HG03280 (cell line): ENCODE measurements at regions not wholly inside any gene's neighbourhood (a gene's known extent, or its start where the extent isn't known, plus 50 kb on each side); places are given as distances from the start of the nearest gene placed in this dataset.
A peak's percentile ranks its signal among the peaks of the same experiment; 100 is the strongest.

Experiments
- ATAC-seq: cut with Tn5 transposase; IDR thresholded peaks from one replicate; pipeline ENCODE4 v1.9.1; 2021; ENCODE audit warnings: mild to moderate bottlenecking, moderate library complexity; ENCODE audit not compliant: unreplicated experiment

DNA sequence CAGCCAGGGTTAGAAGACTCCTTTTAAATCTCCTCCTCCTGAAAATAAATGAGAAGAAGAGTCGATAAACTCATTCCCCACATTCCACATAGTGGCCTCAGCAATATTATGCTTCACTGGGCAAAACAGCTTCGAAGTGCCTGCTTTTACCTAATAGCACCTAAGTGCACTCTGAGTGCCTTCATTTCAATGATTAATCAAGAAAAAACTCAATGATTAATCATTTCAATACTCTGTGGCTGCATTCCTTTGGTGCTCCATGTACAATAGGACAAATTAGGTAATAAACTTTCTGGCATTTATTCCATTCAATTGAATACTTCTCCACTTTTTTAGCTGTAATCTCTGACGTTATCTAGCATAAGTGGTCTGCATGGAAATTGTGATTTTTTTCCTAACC, 174.6 kb downstream of the CCDC71L start:
- no peak for ATAC-seq

DNA sequence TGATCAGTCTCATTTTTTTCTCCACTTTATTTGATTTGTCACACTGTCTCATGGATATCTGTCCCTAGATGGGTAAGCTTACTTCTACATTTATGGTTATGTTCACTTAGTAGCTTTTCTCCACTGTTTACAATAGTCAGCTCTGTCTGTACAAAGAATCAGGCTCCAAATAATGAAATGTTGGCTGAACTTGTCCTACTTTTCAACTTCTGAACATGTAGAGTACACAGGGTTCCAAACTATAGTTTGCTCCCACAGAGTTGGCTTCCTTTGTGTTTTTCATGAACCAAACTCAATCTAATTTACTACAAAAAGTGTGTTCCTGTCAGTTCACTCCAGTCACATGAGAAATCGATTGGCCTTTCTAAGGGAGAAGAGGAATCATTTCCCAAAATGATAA, 175.0 kb downstream of the CCDC71L start:
- ATAC-seq = no peak

DNA sequence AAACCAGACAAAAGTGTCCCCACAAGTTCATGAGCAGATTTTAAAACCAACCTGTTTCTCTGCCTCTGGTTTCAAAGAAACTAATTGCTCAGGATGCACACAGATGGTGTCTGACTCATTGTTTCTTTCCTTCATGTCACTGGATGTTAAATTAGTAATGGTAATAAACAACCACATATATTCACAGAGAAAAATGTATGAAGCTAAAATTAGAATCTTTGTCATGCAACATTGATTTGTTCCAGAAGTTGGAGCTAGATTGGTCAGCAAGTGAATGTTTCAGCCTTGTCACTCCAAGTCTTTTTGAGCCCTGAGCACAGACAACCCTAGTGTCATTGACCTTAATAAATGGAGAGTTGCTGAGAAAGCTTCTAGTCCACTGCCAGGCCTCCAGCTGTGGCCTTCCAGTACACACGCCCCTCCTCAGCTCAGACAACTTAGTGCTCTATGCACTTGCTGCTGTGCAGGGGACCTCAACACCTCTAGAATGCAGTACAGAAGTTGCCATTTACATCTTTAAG, 175.9 kb downstream of the CCDC71L start:
- ATAC-seq = no peak

DNA sequence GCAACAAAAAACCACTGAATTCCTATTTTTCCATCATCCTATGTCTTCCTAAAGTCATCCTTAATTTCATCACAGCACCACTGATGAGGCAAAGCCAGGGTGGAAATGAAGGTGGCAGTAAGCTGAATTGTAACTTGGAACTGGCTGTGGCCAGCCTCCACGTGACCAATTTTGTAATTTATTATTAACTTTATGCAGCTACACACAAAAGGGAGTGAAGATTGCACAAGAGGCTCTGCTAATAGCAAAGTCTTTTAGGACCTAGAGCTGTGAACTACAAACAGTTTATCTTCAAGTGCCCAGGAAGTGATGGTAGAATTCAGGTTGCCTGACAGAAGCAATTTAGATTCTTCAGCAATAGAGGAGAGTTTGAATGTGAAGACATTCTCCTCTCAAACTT, 176.4 kb downstream of the CCDC71L start:
- ATAC-seq = no peak

DNA sequence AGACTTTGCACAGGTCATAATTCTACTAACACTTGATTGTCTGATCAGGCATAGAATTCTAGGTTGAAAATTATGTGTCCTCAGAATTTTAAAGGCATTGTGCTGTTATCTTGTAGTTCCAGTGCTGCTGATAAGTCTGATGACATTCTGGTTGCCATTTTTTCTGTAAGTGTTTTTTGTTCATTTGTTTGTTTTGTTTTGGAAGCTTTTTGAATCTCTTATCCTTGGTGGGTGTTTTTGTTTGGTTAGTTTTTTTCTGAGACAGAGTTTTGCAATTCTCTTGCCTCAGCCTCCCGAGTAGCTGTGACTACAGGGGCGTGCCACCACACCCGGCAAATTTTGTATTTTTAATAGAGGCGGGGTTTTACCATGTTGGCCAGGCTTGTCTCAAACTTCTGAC, 178.9 kb downstream of the CCDC71L start:
- no peak for ATAC-seq

DNA sequence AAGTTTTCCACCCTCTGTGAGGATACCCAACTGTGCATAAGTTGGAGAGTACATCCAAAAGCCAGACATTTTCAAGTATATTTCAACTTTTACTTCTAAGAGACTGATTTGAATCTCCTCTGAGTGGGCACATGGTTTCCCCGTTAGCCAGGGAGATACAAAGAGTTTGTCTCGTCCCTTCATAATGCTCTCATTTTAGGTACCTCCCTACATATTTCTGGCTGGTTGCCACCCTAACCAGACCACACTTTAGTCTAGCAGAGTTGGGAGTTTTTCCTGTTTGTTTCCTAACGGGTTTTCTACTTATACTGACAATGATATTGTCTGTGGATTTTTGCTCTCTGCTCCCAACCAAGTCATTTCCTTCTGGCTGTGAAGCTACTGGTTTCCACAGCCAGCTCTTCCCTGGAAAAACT, 180.3 kb downstream of the CCDC71L start:
- ATAC-seq = no peak

DNA sequence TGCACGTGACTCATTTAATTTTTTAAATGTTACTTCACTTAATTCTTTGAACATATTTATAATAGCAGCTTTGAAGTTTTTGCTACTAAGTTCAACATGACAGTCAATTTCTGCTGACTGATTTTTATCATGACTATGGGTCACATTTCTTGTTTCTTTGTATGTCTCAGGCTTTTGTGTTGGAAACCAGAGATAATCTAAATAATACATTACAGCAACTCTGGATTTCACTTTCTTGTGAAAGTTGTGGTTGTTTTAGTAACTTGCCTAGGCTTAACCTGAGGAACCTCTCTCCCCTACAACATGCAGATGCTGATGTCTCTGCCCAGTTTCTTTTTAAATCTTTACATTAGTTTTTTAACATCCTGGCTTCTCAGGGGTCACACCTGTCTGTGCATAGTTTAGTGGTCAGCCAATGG, 180.8 kb downstream of the CCDC71L start:
- ATAC-seq = peak; percentile 79

DNA sequence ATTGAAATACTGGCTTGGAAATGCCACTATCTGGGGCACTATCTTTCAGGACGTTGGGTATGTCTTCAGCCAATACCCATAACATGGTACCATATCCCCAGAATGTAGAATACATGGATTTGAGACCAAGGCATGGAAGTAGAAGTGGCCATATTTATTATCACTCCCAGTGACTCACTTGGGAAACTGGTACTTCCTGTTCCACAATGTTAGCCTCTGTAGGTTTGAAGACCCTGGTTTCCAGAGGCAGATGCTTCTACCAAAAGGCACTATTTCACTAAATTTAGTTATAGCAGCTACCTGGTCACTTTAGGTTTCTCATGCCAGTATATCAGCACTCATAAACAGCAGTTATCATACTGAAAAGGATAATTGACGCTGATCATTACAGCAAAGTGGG, 184.2 kb downstream of the CCDC71L start:
- no peak for ATAC-seq

DNA sequence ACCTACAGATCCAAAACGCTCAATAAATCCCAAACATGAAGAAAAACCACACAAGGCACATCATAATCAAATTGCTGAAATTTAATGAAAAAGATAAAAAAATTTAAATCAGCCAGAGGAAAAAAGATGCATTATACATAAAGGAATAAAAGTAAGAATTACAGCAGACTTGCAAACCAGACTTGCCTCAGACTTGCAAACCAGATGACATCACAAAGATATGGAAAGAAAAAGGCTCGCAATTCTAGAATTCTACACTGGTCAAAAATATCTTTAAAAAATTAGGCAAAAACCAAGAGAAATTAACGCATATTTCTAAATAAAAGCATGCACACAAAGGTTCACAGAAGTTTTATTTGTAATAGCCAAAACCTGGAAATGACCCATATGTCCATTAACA, 188.0 kb upstream of the NAMPT start:
- no peak for ATAC-seq

DNA sequence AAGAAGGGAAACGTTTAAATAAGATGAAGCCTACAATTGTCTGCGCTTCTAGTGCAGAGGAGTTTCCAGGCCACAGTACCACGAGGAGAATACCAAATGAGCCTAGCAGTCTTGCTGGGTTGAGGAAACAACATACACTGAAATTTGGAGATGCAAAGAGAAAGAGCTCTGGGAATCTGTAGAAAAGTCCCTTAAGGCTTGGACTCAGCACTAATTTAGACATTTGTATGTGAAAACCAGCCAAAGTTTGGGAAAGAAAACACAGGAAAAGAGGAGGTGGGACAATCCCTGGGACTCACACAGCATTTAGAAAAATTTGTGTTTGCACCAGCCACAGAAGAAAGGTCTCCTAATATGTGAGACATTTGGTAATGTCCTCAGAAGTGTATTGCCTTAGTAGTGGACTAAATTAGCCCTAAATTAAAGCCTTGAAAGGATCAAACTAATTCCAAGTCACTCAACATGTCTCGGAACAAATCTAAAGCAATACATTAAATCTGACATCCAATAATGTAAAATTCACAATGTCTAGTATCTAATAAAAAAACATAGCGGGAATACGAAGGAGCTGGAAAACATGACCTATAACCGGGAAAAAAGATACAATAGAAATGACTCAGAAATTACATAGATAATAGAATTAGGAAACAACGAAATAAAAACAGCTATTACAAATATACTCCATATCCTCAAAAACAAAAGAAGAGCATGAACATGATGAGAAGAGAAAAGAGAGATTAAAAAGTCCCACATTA, 187.1 kb upstream of the NAMPT start:
- no peak for ATAC-seq

DNA sequence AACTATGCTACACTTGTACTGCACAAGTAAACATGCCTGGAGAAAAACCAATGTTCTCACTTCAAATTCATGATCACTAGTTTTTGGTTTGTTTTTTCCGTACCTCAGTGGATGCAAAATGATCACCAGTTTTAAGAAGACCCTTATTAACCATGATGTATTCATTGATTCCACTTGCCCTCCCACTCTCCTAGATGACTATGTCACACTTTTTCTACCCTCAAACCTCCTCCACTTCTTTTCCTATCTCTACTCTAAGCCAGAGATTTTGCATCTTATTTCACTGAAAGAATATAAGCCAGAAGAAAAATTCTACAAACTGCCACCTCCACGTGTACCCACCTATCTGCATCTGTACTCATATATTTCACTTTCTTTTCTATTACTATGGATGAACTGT, 186.2 kb upstream of the NAMPT start:
- no peak for ATAC-seq

DNA sequence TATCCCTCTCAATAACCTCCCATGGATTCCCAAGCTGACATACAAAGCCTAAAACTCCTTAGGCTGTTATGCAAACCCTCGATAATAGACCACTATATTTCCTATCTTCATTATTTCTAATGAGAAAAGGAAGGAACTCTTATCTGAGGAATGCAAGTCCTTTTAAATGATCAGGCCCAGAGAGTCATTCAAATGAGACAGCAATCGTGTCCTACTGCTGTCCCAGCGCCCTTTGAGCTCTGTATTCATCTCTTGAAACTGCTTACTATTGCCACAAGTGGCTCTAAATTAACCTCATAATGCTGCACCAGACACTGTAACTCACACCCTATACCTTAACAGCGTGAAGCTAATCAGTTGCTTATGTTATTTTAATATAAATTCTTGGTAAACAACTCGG, 182.1 kb upstream of the NAMPT start:
- no peak for ATAC-seq

DNA sequence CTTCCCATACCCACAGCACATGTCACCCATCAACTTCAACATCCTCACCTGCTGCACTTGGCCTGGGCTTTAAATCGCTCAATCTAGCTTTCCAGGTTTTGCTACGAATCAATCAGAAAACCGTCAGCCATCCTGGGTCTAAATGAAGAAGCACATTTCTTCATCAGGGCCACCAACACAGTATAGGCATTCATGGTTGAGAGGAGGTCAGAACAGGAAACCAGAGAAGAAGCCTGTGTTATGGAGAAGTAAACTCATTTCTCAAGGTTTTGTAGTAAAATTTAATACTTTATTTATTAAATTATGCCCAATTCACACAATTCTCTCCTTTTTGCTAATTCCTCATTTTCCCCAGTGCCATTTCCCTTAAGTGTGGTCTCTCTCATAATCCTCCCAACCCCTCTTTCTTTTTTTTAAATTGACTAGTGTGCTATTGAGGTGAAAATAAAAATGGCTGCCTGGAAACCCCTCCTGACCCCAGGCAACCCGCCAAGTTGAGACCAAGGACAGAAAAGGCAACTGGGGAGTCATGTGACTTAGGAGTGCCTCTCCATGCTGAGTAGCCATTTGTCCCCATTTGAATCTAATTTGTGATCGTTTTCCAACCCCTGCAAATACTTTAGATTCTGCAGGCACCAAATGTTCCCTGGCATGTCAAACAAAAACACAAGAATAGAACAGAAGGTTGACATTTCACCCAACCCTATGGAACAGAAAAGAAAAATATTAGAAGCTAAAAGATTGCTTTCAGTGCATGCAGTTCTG, 181.1 kb upstream of the NAMPT start:
- no peak for ATAC-seq

DNA sequence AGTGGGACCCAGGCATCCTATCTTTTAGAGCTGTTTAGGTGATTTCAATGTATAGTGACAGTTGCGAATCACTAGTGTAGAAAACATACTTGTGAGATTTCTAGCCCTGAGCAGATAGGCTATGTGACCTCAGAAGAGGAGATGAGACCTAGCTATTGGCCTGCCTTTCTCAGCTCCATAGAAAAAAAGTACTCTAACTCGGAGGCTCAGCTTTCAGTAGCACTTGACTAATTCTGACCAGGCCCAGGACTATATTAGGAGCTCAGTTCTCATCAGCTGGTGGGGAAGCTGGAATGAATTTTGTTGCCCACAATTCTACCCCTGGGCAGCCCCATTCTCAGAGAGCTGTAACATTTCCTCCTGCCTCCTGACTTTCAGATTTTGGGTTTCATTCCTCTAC, 179.9 kb upstream of the NAMPT start:
- no peak for ATAC-seq

DNA sequence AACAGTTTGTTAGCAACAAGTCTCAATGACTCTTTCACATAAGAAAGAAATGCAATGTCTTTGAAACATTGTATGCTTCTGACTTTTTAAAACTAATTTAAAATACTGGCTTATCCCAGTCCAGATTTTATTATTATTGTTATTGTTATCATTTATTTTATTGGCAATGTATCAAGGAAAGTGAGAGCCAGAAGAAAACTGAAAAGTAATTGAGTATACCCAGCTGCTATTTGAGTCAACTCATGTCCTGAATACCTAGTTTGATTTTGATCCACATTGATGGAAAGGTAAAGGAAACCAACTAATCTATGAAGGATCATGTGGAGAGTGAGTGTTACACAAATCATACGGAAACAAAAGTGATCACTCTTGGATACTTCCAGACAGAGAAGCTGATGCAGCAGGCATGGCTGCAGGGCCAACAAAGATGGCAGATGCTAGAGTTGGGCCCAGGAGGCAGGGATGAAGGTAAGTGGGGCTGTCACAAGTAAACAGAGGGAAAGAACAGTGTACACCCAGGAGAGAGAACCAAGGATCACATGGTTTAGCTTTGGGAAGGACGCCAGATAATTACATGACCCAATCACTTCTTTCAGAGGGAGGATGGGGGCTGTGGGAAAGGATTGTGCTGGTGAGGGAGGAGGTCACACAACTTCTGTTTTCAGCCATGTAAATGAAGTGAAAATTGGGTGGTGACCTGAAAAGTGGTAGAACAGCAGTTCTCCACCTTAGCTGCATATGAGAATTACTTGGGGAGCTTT, 179.2 kb upstream of the NAMPT start:
- ATAC-seq = no peak

DNA sequence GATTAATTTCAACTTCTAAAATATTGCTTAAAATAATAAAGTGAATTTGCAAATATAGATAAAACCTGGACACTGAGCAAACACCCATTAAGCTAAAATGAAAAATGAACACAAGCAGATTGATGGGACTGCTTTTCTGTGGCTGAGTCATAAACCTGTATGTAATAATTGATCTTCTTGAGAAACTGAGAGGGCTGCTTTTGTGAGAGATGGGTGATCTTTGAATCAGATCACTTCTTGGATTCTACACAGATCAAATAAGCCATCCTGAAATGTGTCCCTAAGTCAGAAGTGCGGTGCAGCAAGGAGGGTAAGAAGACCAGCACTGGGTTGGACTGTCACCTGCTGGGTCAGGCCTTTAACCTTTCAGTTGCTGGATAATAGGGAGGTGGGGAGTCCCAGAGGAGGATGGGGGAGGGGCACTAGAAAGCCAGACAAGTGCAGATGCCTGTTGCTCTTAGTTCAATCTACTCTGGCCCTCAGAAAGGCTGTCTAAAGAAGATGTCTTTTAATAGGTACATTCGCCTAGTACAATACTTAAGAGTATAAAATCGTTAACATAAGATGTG, 178.2 kb upstream of the NAMPT start:
- ATAC-seq = no peak

DNA sequence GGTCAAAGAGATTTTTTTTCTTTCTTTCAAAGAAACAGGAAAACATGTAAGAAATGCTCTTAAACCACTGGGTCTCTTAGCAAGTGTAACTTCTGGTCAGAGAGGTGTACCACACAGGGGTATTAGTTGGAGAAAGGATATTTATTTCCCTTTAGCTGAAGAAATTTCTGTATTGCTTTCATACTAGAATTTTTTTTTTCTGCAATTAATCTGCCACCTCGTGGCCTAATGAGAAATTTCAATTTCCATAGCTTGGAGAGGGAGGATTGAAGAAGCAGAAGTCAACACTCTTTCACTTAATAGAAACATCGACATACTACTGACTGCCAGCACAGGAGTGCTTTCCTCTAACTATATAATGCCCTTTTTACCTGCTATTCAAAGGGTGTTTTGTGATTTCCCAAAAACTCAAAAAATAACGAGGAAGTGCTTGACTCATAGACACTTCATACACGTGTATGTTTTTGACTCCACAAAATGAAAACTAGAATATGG, 177.6 kb upstream of the NAMPT start:
- ATAC-seq = no peak

DNA sequence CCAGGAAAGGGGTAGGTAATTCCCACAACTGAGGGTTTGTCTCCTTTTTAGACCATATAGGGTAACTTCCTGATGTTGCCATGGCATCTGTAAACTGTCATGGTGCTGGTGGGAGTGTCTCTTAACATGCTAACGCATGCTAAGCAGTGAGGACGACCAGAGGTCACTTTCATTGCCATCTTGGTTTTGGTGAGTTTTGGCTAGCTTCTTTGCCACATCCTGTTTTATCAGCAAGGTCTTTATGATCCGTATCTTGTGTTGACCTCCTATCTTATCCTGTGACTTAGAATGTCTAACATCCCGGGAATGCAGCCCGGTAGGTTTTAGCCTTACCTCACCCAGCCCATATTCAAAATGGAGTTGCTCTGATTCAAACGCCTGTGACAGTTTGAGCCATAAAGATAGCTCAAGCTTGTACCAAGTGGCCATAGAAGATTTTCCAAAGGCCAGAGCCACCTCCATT, 176.0 kb upstream of the NAMPT start:
- no peak for ATAC-seq

DNA sequence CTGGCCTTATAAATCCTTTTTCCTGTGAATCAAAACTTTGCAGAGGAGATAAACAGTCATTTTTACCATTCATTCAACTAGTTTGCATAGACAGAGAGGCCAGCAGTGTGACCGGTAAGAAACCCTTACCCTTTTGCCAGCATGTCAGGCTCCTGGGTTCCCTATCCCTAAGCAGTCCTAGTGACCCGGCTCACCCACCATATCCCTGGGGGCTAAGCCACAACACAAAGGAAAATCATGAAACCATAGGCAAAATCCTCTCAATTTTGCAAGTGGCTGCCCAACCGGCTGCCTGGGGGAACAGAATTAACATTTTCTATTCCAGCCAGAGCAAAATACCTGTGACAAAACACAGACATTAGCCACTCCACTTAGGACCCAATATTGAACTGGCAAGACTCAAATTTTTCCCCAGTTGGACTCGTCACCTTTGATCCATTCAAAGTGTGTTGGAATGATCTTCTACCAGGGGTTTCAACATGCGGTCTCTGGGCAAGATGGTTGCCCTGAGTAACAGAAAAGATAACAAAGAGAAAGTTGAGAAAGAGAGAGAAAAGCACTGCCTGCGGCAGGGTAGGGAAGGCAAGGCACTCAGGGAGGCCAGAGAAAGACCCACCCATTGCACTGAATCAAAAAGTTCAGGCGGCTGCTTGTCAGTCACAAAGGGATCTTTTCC, 174.8 kb upstream of the NAMPT start:
- ATAC-seq = no peak

DNA sequence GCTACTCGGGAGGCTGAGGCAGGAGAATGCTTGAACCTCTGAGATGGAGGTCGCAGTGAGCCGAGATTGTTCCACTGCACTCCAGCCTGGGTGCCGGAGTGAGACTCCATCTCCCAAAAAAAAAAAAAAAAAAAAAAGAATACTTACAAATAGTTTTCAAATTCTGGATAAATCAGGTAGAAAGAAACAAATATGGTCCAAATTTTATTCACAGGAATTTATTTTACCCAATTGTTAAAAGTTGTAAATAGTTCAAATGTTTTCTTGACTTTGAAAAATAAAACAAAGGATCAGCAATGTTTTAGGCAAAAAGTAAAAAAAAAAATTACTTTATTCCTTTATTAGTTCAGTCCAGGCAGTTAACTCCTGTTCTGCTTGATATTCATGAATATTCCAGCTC, 172.9 kb upstream of the NAMPT start:
- ATAC-seq = no peak
